Psoas muscle (tissue), 7 donors: ENCODE measurements at regions not wholly inside any gene's neighbourhood (a gene's known extent, or its start where the extent isn't known, plus 50 kb on each side); places are given as distances from the start of the nearest gene placed in this dataset.

Source experiments
- ATAC-seq, 4 donors: fragments of 200-7000 bp; cut with Tn5 transposase; one replicate each; pipeline ENCODE4 v1.9.1; 2020; ENCODE audit warnings: moderate library complexity in 3 of 4, mild to moderate bottlenecking in 2 of 4
- DNase-seq, 2 donors: peaks; one replicate each; pipeline ENCODE4 v3.0.0-alpha.2; 2020
- H3K27ac ChIP-seq: fragments of 200-600 bp; one replicate; pipeline ENCODE4 v1.8.0; 2022
- H3K27me3 ChIP-seq, 3 donors: fragments of 200-600 bp in 1 of 3; one replicate each; pipeline versions ENCODE4 v1.6.1 to v1.8.0; 2013 to 2022; ENCODE audit warnings: low read length in 2 of 3, mild to moderate bottlenecking in 2 of 3, moderate library complexity in 1 of 3; ENCODE audit not compliant: insufficient read depth in 3 of 3
- H3K36me3 ChIP-seq, 2 donors: fragments of 200-600 bp in 1 of 2; one replicate each; pipeline versions ENCODE4 v1.6.1 to v1.8.0; 2013 to 2022; ENCODE audit warnings: low read depth in 1 of 2, mild to moderate bottlenecking in 1 of 2, moderate library complexity in 1 of 2; ENCODE audit not compliant: insufficient read depth in 1 of 2
- H3K4me1 ChIP-seq: fragments of 200-600 bp; one replicate; pipeline ENCODE4 v1.8.0; 2022
- H3K4me3 ChIP-seq: fragments of 200-600 bp; one replicate; pipeline ENCODE4 v1.8.0; 2022; ENCODE audit warnings: mild to moderate bottlenecking
- H3K9me3 ChIP-seq: fragments of 200-600 bp; one replicate; pipeline ENCODE4 v1.8.0; 2022
- WGBS, 3 donors: extraction: QIAGEN DNeasy Blood & Tissue Kit; methylation state at CpG; one replicate each; pipeline versions ENCODE4 v1.1.6 to v1.1.7; 2013; 5-methylcytosine and 5-hydroxymethylcytosine counted together
- intact Hi-C, 2 donors: fragments of 100-400 bp; cut with DNase I; formaldehyde crosslinking; loops; one replicate each; pipeline versions ENCODE4 v1.11.0 to v1.14.2; 2022
- TF ChIP-seq, protein P1 (sequence below): fragments of 200-600 bp; IDR thresholded peaks from one replicate; pipeline ENCODE4 v1.8.0; 2022; ENCODE audit warnings: antibody characterized with exemption
- donor health status: healthy with polysubstance abuse.
- donor health status: DM: no; HTN: no; CAD: no; lungs with moderate emphysema.
- donor health status: Bipolar disorder and iron deficiency.
- donor health status: healthy.
- donor health status: DM: yes; HTN: yes; CAD: no.
- donor health status: DM: no; HTN: no; CAD: no.
- donor health status: DM: yes; HTN: yes; CAD: no.

DNA sequence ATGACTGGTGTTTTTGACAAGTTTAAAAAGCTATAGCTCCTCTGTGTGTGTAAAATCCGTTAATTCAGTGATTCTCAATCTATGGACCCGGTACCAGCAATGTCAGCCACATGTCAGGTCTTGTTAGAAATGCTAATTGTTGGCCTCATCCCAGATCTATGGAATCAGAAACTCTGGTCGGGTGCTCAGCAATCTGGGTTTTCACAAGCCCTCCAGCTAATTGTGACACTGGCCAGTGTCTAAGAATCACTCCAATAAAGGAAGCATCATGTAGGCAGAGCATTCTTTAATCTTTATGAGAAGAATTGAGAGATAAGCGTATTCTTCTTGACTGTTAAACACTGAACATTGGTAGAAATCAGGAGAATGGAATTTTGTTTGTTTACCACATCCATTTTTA lies 1498.2 kb upstream of the TENM3 start:
- TF ChIP-seq, protein P1, sequence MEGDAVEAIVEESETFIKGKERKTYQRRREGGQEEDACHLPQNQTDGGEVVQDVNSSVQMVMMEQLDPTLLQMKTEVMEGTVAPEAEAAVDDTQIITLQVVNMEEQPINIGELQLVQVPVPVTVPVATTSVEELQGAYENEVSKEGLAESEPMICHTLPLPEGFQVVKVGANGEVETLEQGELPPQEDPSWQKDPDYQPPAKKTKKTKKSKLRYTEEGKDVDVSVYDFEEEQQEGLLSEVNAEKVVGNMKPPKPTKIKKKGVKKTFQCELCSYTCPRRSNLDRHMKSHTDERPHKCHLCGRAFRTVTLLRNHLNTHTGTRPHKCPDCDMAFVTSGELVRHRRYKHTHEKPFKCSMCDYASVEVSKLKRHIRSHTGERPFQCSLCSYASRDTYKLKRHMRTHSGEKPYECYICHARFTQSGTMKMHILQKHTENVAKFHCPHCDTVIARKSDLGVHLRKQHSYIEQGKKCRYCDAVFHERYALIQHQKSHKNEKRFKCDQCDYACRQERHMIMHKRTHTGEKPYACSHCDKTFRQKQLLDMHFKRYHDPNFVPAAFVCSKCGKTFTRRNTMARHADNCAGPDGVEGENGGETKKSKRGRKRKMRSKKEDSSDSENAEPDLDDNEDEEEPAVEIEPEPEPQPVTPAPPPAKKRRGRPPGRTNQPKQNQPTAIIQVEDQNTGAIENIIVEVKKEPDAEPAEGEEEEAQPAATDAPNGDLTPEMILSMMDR = no peak
- WGBS, 3 donors = 68 to 73% (median 70%) methylated on average over 4 of the region's 4 CpGs
- Histone ChIP-seq H3K9me3 (no peaks in the 10 kb centered on the region), H3K27me3 (no peaks in the 10 kb centered on the region), H3K27ac (no peak overlapping the region), H3K4me3 (no peak overlapping the region), H3K4me1 (no peaks in the 10 kb centered on the region), H3K36me3 (no peaks in the 10 kb centered on the region)
- DNase-seq (no peak), ATAC-seq (no peak)
- intact Hi-C loops = no loop called here

DNA sequence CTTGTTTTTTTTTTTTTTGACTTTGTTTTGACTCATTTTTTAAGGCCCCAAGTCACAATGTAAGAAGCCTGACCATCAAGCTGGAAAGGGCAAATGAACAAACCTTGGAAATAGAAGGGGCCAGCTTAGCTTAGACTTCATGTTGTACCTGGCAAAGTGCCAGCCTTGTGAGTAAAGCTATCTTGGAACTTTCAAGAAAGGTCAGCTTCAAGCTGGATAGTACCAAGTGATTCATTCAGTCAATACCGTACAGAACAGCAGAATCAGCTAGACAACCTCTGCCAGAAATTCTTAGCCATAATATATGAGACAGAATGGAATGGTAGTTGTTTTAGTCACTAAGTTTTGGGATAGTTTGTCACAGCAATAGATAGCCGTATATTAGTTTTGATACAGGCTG lies 1492.2 kb upstream of the TENM3 start:
- 87 to 92% (median 90%) methylated on average over 2 of the region's 2 CpGs for WGBS, 3 donors
- H3K36me3 ChIP-seq = no peaks in the 10 kb centered on the region
- H3K9me3 ChIP-seq = no peaks in the 10 kb centered on the region
- no peak overlapping the region for H3K4me3 ChIP-seq
- TF ChIP-seq, protein P1 = no peak
- DNase-seq = no peak
- no peak overlapping the region for H3K27ac ChIP-seq
- no peak for ATAC-seq
- no peaks in the 10 kb centered on the region for H3K4me1 ChIP-seq
- no peaks in the 10 kb centered on the region for H3K27me3 ChIP-seq
- intact Hi-C loops = no loop called here

DNA sequence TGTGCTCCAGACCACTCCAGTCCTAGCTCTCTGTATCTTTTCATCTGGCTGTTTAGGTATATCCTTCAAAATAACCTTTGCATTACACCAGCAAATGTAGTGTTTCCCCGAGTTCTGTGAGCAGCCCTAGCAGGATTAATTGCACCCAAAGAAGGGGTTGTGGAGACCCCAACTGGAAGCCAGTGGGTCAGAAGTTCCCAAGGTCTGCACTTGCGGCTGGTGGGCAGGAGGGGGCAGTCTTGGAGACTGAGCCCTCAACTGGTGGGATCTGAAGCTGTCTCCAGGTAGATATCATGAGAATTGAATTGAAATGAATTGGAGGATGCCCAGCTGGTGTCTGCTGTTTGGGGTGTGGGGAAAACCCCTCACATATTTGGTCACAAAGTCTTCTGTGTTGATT lies 1485.3 kb upstream of the TENM3 start:
- ATAC-seq (no peak), DNase-seq (no peak)
- no peaks in the 10 kb centered on the region for H3K9me3 ChIP-seq
- H3K27me3 ChIP-seq = no peaks in the 10 kb centered on the region
- WGBS, 3 donors = 65 to 83% (median 71%) methylated on average over 2 of the region's 2 CpGs
- TF ChIP-seq, protein P1 = no peak
- no peaks in the 10 kb centered on the region for H3K36me3 ChIP-seq
- no peaks in the 10 kb centered on the region for H3K4me1 ChIP-seq
- intact Hi-C loops = no loop called here
- no peak overlapping the region for H3K27ac ChIP-seq
- no peak overlapping the region for H3K4me3 ChIP-seq

DNA sequence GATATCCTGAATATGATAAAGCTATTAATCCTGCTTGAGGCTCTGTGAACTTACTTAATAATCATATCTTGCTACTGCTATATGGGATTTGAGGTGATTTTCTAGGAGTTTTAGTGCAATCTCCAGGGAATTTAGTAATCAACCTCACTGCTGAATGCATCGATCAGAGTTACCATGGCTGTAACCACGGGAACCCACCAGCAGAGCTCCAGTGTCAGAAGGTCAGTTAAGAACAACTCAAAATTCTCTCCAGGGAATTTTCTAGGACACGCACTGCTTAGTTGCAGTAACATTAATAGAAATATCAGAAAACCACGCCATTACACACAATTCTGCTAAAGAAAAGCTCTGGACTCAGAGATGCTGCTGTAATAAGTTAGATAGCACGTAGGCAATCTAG lies 1477.2 kb upstream of the TENM3 start:
- Histone ChIP-seq H3K27ac (no peak overlapping the region), H3K4me1 (no peaks in the 10 kb centered on the region), H3K4me3 (no peak overlapping the region), H3K27me3 (no peaks in the 10 kb centered on the region), H3K9me3 (no peaks in the 10 kb centered on the region), H3K36me3 (no peaks in the 10 kb centered on the region)
- intact Hi-C loops = no loop called here
- DNase-seq (no peak), ATAC-seq (no peak)
- 43 to 45% (median 44%) methylated on average over 5 of the region's 5 CpGs for WGBS, 3 donors
- TF ChIP-seq, protein P1 = no peak

DNA sequence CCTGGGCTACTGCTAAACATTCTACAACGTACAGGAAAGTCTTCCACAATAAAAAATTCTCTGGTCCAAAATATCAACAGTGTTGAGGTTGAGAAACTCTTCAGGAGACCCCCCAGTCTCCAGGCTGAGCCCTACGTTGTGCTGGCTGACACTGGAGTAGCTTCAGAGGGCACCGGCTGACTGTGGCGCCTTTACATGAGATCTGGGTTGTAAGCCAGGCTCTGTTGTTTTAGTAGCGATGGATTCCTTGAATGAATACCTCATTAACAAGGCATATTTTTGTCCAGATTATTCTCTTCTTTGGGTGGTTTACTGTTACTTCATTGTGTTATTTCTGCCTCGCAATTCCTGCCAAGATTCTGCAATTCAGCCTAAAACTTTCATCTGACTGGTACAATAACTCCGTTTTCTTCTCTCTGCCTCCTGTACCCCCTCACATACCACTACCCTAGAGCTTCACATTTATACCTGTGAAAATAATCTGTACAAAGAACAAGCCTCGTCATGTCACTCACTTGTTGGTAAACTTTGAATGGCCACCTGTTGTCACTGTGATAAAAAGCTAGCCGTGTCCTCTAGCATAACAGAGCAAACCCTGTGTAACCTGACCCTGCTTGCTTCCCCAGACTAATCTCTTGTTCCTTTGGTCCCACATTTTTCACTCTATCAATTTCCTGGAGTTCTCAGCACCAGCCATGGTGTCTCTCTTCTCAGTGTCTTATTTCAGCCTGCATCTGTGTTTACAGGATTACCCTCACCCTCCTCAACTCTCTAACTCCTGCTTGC lies 1476.1 kb upstream of the TENM3 start:
- TF ChIP-seq, protein P1 = no peak
- WGBS, 3 donors = 24 to 35% (median 27%) methylated on average over 9 of the region's 9 CpGs
- Histone ChIP-seq H3K36me3 (no peaks in the 10 kb centered on the region), H3K27me3 (no peaks in the 10 kb centered on the region), H3K4me3 (no peak overlapping the region), H3K4me1 (no peaks in the 10 kb centered on the region), H3K9me3 (no peaks in the 10 kb centered on the region), H3K27ac (no peak overlapping the region)
- ATAC-seq (no peak), DNase-seq (no peak)
- intact Hi-C loops = no loop called here
